ENCODE measurements at regions not wholly inside any gene's neighbourhood (a gene's known extent, or its start where the extent isn't known, plus 50 kb on each side); places are given as distances from the start of the nearest gene placed in this dataset.

DNA sequence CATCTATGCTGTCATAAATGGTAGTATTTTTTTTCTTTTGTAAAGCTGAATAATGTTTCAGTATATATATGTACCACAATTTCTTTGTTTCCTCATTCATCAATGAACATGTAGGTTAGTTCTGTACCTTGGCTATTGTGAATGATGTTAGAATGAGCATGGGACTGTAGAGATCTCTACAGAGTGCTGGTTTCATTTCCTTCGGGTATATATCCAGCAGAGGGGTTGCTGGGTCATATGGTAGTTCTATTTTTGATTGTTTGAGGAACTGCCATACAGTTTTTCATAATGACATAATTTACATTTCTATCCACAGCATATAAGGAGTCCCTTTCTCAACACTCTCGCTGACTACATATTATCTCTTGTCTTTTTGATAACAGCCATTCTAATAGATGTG is 243.5 kb downstream of the CDH7 start (continued):
- TF ChIP-seq AHR (CRISPR knock-in tag; IDR thresholded peaks at IDR 0.05): no peak

DNA sequence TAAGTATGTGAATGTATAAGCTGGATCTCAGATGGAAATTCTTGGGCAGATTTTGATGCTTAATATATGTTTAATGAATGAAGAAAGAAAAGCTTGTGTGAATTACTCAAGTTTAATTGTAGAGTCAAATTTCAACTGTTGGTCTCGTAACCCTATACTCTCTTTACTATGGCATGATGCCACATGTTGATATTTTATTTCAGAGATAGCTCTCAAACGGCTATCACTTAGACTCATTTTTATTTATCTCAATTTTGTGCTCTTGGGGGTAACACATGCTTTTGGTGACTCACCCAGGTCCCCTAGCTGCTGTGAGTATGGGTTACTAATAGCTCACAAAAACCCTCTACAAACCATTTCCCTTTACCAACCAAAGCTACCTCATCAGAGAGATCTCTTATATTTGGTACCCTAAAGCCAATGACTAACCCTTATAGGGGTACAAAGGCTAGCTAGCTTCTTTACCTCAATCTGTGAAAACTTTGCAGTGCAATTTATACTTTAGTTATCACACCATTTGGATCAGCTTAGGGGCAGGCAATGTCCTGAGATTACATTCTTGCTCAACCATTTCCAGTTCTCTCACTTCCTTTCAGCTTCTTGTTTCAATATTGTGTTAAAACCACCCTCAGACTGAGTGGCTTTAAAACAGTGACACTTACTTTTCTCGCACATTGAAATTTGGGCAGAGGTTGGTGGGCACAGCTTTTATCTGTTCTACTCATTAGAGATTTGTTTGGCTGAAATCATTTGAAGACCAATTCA is 240.3 kb downstream of the CDH7 start:
- ATAC-seq (no peak), DNase-seq (ENCODE audit: low spot score) (no peak), FAIRE-seq (no peak)
- ChIA-PET POLR2A (no interaction called here), CTCF (ENCODE audit: low intra/inter-chr PET ratio, low total read pairs) (no interaction called here)
- no peaks in the 10 kb centered on the region for H3K9me3 ChIP-seq (ENCODE audit: low read length)
- H3K27ac ChIP-seq (ENCODE audit: extremely low read length, insufficient read depth, low read length): no peak overlapping the region
- no peak overlapping the region for H3K9ac ChIP-seq (ENCODE audit: insufficient read depth, low read depth, low read length)
- in situ Hi-C loops (cut with HindIII; ENCODE audit: extremely low pct_ligation_motif_present, low pct_unique_long_range_greater_than_20kb): no loop called here
- no peak overlapping the region for H3K4me2 ChIP-seq (ENCODE audit: low read depth, low read length)
- H4K20me1 ChIP-seq (ENCODE audit: insufficient read depth, low read length): no peaks in the 10 kb centered on the region
- H3K4me1 ChIP-seq (ENCODE audit: insufficient read depth, low read length): no peaks in the 10 kb centered on the region
- TF ChIP-seq MTF1 (CRISPR knock-in tag; IDR thresholded peaks at IDR 0.05): no peak
- no peak for TF ChIP-seq KMT2B (CRISPR knock-in tag; IDR thresholded peaks at IDR 0.05)
- TF ChIP-seq HCFC1 (IDR thresholded peaks at IDR 0.05; ENCODE audit: low read depth, low read length): no peak
- TF ChIP-seq, protein P1, sequence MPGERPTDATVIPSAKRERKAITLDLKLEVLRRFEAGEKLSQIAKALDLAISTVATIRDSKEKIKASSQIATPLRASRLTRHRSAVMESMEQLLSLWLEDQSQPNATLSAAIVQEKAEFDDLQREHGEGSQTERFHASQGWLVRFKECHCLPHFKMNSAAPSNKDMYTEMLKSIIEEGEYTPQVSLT (CRISPR knock-in tag; IDR thresholded peaks at IDR 0.05; ENCODE audit: borderline replicate concordance, low read depth): no peak
- no peak for TF ChIP-seq ARHGAP35 (CRISPR knock-in tag; IDR thresholded peaks at IDR 0.05; ENCODE audit: borderline replicate concordance)
- TF ChIP-seq ZNF253 (CRISPR knock-in tag; IDR thresholded peaks at IDR 0.05; ENCODE audit: borderline replicate concordance): no peak
- WGBS (ENCODE audit: low lambda C conversion rate): 20% methylated on average over 3 of the region's 3 CpGs
- no peaks in the 10 kb centered on the region for H3K27me3 ChIP-seq (ENCODE audit: control insufficient read depth in 1 of 2, insufficient read depth in 2 of 2, low read length in 2 of 2)
- BruUV-seq (replicated peaks): no TSS peak
- H3K36me3 ChIP-seq (replicated peaks in 1 of 2; ENCODE audit: control insufficient read depth in 1 of 2, insufficient read depth in 2 of 2, low read length in 2 of 2): no peaks in the 10 kb centered on the region
- intact Hi-C loops (cut with micrococcal nuclease; ENCODE audit: unreplicated experiment): no loop called here
- no peak overlapping the region for H3K4me3 ChIP-seq (replicated peaks in 1 of 3; ENCODE audit: insufficient read depth in 1 of 3, low read depth in 2 of 3, low read length in 3 of 3)
- no peaks in the 10 kb centered on the region for H3K79me2 ChIP-seq (ENCODE audit: insufficient read depth, low read length)
- H2AFZ ChIP-seq (ENCODE audit: low read length): no peak overlapping the region
